H9 (cell line): ENCODE measurements at regions not wholly inside any gene's neighbourhood (a gene's known extent, or its start where the extent isn't known, plus 50 kb on each side); places are given as distances from the start of the nearest gene placed in this dataset.

Source experiments
- DNase-seq: peaks from one replicate; pipeline ENCODE4 v3.0.0-alpha.2; 2017
- H2AFZ ChIP-seq: one replicate; pipeline ENCODE4 v1.6.1; 2013; ENCODE audit warnings: mild to moderate bottlenecking, low read length, control low read depth, moderate library complexity
- H2AK5ac ChIP-seq: 2 replicates; pipeline ENCODE4 v1.6.1; 2013; ENCODE audit warnings: low read length, control low read depth, mixed read lengths; ENCODE audit not compliant: insufficient read length
- H2BK120ac ChIP-seq: one replicate; pipeline ENCODE4 v1.6.1; 2013; ENCODE audit warnings: low read depth, mild to moderate bottlenecking, low read length, control low read depth, inconsistent platforms; ENCODE audit not compliant: poor library complexity, severe bottlenecking
- H2BK12ac ChIP-seq: 2 replicates; pipeline ENCODE4 v1.6.1; 2013; ENCODE audit warnings: low read length, control low read depth, mixed read lengths, low read depth; ENCODE audit not compliant: insufficient read length
- H2BK15ac ChIP-seq: 2 replicates; pipeline ENCODE4 v1.6.1; 2013; ENCODE audit warnings: low read depth, low read length, control low read depth
- H2BK20ac ChIP-seq: one replicate; pipeline ENCODE4 v1.6.1; 2013; ENCODE audit warnings: low read depth, mild to moderate bottlenecking, low read length, control low read depth, inconsistent platforms; ENCODE audit not compliant: poor library complexity, severe bottlenecking
- H2BK5ac ChIP-seq: 2 replicates; pipeline ENCODE4 v1.6.1; 2013; ENCODE audit warnings: low read length, control low read depth, mixed read lengths; ENCODE audit not compliant: insufficient read length
- H3K14ac ChIP-seq: 2 replicates; pipeline ENCODE4 v1.6.1; 2013; ENCODE audit warnings: low read length, control low read depth; ENCODE audit not compliant: insufficient read depth
- H3K18ac ChIP-seq: 2 replicates; pipeline ENCODE4 v1.6.1; 2013; ENCODE audit warnings: low read depth, mild to moderate bottlenecking, mixed read lengths, low read length, control low read depth; ENCODE audit not compliant: insufficient read length
- H3K23ac ChIP-seq: 2 replicates; pipeline ENCODE4 v1.6.1; 2013; ENCODE audit warnings: low read length, control low read depth, mixed read lengths, low read depth; ENCODE audit not compliant: insufficient read length
- H3K23me2 ChIP-seq: 2 replicates; pipeline ENCODE4 v1.6.1; 2013; ENCODE audit warnings: low read depth, mild to moderate bottlenecking, mixed read lengths, low read length, control low read depth; ENCODE audit not compliant: insufficient read length, poor library complexity, severe bottlenecking
- H3K27ac ChIP-seq: 2 replicates; pipeline ENCODE4 v1.5.1; 2013; ENCODE audit warnings: low read length, control low read depth, mixed read lengths, low read depth; ENCODE audit not compliant: insufficient read length
- H3K27me3 ChIP-seq: 2 replicates; pipeline ENCODE4 v1.6.1; 2013; ENCODE audit warnings: low read length, control low read depth, inconsistent platforms; ENCODE audit not compliant: insufficient read depth
- H3K4ac ChIP-seq: 2 replicates; pipeline ENCODE4 v1.6.1; 2013; ENCODE audit warnings: low read depth, mild to moderate bottlenecking, control low read depth, inconsistent platforms, low read length, moderate library complexity
- H3K4me1 ChIP-seq: 2 replicates; pipeline ENCODE4 v1.6.1; 2013; ENCODE audit warnings: low read length, control low read depth, inconsistent platforms; ENCODE audit not compliant: insufficient read depth
- H3K4me2 ChIP-seq: 2 replicates; pipeline ENCODE4 v1.6.1; 2013; ENCODE audit warnings: low read length, control low read depth, mixed read lengths; ENCODE audit not compliant: insufficient read length, insufficient read depth
- H3K56ac ChIP-seq: 2 replicates; pipeline ENCODE4 v1.6.1; 2013; ENCODE audit warnings: low read depth, mild to moderate bottlenecking, mixed read lengths, low read length, control low read depth; ENCODE audit not compliant: insufficient read length
- H3K79me1 ChIP-seq: 2 replicates; pipeline ENCODE4 v1.6.1; 2013; ENCODE audit warnings: low read depth, mild to moderate bottlenecking, moderate library complexity, low read length, control low read depth, inconsistent platforms; ENCODE audit not compliant: insufficient read depth, poor library complexity, severe bottlenecking
- H3K79me2 ChIP-seq: 2 replicates; pipeline ENCODE4 v1.6.1; 2013; ENCODE audit warnings: low read length, control low read depth, inconsistent platforms; ENCODE audit not compliant: insufficient read depth
- H3K9ac ChIP-seq: 2 replicates; pipeline ENCODE4 v1.6.1; 2013; ENCODE audit warnings: low read length, control low read depth, mixed read lengths; ENCODE audit not compliant: insufficient read length; ENCODE audit errors: extremely low read depth
- H3K9me3 ChIP-seq: one replicate; pipeline ENCODE4 v1.6.1; 2013; ENCODE audit warnings: low read depth, low read length, inconsistent platforms; ENCODE audit not compliant: control insufficient read depth
- H3T11ph ChIP-seq: one replicate; pipeline ENCODE4 v1.6.1; 2013; ENCODE audit warnings: mild to moderate bottlenecking, low read length, control low read depth, inconsistent platforms
- H4K20me1 ChIP-seq: one replicate; pipeline ENCODE4 v1.6.1; 2013; ENCODE audit not compliant: control insufficient read depth, insufficient read length, insufficient read depth
- H4K5ac ChIP-seq: 2 replicates; pipeline ENCODE4 v1.6.1; 2013; ENCODE audit warnings: low read depth, mild to moderate bottlenecking, mixed read lengths, low read length, control low read depth; ENCODE audit not compliant: insufficient read length
- H4K8ac ChIP-seq: replicated peaks from 2 replicates; pipeline ENCODE4 v1.6.1; 2013; ENCODE audit warnings: low read length, control low read depth, mixed read lengths, low read depth; ENCODE audit not compliant: insufficient read length
- H4K91ac ChIP-seq: 2 replicates; pipeline ENCODE4 v1.6.1; 2013; ENCODE audit warnings: low read depth, mild to moderate bottlenecking, moderate library complexity, mixed read lengths, low read length, control low read depth; ENCODE audit not compliant: insufficient read length
- H3K27ac Mint-ChIP-seq, 3 experiments: 2 replicates in 2 of 3; 3 replicates in 1 of 3; pipeline ENCODE4 v1.8.0; 2020 to 2021; ENCODE audit warnings: mixed read lengths in 3 of 3, mild to moderate bottlenecking in 1 of 3, moderate library complexity in 1 of 3
- H3K27me3 Mint-ChIP-seq: 2 replicates; pipeline ENCODE4 v1.8.0; 2021; ENCODE audit warnings: low read depth, mild to moderate bottlenecking, moderate library complexity, mixed read lengths
- H3K36me3 Mint-ChIP-seq, 3 experiments: 2 replicates in 2 of 3; 3 replicates in 1 of 3; pipeline ENCODE4 v1.8.0; 2020 to 2021; ENCODE audit warnings: low read depth in 3 of 3, mixed read lengths in 3 of 3; ENCODE audit not compliant: insufficient read depth in 1 of 3
- H3K4me1 Mint-ChIP-seq, 2 experiments: 2 replicates each; pipeline ENCODE4 v1.8.0; 2020; ENCODE audit warnings: mixed read lengths in 2 of 2
- H3K4me3 Mint-ChIP-seq, 2 experiments: 2 replicates in 1 of 2; 3 replicates in 1 of 2; pipeline ENCODE4 v1.8.0; 2020 to 2021; ENCODE audit warnings: mild to moderate bottlenecking in 2 of 2, mixed read lengths in 2 of 2, moderate library complexity in 1 of 2
- H3K9me3 Mint-ChIP-seq, 2 experiments: 2 replicates in 1 of 2; 3 replicates in 1 of 2; pipeline ENCODE4 v1.8.0; 2020; ENCODE audit warnings: mild to moderate bottlenecking in 2 of 2, mixed read lengths in 2 of 2, moderate library complexity in 1 of 2
- WGBS: extraction: QIAGEN DNeasy Blood & Tissue Kit; methylation state at CpG from one replicate; pipeline ENCODE4 v1.1.7; 2013; ENCODE audit warnings: missing lambda C conversion rate, low lambda C conversion rate, mixed read lengths; ENCODE audit not compliant: insufficient read length; ENCODE audit errors: extremely low coverage; 5-methylcytosine and 5-hydroxymethylcytosine counted together
- TF ChIP-seq, protein P1 (sequence below): fragments of 200-600 bp; sonication (generic); conservative IDR thresholded peaks from 3 replicates; pipeline ENCODE4 v1.8.0; 2021; ENCODE audit warnings: antibody characterized with exemption, mild to moderate bottlenecking

DNA sequence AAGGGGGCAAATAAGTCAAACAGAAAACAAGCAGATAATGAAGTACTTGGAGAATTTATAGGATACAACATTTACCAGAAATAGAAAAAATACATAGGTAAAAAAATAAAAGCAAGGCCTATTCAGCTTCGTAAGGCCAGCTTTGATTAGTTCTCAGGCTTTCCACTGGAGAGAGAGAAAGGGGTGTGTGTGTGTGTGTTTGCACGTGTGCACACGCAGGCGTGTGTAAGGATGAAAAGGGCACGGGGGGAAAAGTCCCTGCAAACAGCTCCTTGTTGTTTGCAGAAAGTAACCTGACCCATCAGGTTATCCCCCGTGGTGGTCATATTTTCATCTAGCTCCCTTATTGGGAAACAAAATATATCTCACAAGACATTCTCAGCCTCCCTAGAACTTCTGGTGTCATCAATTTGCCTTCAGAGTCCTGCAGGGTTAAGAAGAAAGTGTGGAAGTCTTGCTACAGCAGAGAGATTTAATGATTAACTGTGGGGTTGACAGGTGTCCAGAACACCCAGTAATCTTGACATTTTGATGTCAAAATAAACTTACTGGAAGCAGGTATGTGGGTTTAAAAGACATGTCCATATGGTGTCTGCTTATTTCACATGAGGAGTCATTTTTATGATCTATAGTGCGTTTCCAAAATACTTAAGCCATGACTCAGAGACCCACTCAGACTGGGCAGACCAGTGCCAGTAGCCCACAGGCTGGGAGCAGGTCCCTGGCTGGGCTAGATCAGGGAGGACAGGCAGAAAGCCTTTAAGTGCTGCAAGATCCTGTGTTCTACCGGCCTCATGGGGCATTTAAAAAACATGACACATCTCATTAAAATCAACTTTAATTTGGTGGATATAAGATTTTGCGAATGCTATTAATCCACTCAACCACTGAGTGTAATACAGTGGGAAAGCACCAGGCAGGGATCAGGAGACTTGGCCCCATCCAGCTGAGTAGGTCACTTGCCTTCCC, 487.6 kb upstream of the CAMK1G start:
- H3K27me3 Mint-ChIP-seq = no peaks in the 10 kb centered on the region
- no peak overlapping the region for H2BK12ac ChIP-seq
- H3T11ph ChIP-seq = no peak overlapping the region
- H2BK15ac ChIP-seq = no peak overlapping the region
- WGBS = no CpG with 5 or more reads among the region's 9 CpGs
- no peak overlapping the region for H3K9ac ChIP-seq
- no peak overlapping the region for H3K23ac ChIP-seq
- no peak overlapping the region for H3K18ac ChIP-seq
- H3K4me2 ChIP-seq = no peak overlapping the region
- no peak for DNase-seq
- H3K4me1 ChIP-seq = no peaks in the 10 kb centered on the region
- no peak overlapping the region for H2AK5ac ChIP-seq
- TF ChIP-seq, protein P1, sequence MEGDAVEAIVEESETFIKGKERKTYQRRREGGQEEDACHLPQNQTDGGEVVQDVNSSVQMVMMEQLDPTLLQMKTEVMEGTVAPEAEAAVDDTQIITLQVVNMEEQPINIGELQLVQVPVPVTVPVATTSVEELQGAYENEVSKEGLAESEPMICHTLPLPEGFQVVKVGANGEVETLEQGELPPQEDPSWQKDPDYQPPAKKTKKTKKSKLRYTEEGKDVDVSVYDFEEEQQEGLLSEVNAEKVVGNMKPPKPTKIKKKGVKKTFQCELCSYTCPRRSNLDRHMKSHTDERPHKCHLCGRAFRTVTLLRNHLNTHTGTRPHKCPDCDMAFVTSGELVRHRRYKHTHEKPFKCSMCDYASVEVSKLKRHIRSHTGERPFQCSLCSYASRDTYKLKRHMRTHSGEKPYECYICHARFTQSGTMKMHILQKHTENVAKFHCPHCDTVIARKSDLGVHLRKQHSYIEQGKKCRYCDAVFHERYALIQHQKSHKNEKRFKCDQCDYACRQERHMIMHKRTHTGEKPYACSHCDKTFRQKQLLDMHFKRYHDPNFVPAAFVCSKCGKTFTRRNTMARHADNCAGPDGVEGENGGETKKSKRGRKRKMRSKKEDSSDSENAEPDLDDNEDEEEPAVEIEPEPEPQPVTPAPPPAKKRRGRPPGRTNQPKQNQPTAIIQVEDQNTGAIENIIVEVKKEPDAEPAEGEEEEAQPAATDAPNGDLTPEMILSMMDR = no peak
- H3K56ac ChIP-seq = no peak overlapping the region
- H3K4me1 Mint-ChIP-seq = 0 out of 4 replicates have a peak, but pooled peaks cover 0 to 2% of the 10 kb centered on the region in 2 experiments
- H4K91ac ChIP-seq = no peak overlapping the region
- no peak overlapping the region for H4K5ac ChIP-seq
- H3K14ac ChIP-seq = no peak overlapping the region
- no peaks in the 10 kb centered on the region for H4K20me1 ChIP-seq
- H3K9me3 ChIP-seq = no peaks in the 10 kb centered on the region
- H3K23me2 ChIP-seq = no peaks in the 10 kb centered on the region
- H3K79me2 ChIP-seq = no peaks in the 10 kb centered on the region
- no peaks in the 10 kb centered on the region for H3K27me3 ChIP-seq
- no peaks in the 10 kb centered on the region for H3K36me3 Mint-ChIP-seq
- no peaks in the 10 kb centered on the region for H3K9me3 Mint-ChIP-seq
- H3K27ac ChIP-seq = no peak overlapping the region
- H2BK5ac ChIP-seq = no peak overlapping the region
- no peak overlapping the region for H3K4me3 Mint-ChIP-seq
- H2AFZ ChIP-seq = no peak overlapping the region
- H3K27ac Mint-ChIP-seq = no peak overlapping the region
- H2BK20ac ChIP-seq = no peak overlapping the region
- H3K4ac ChIP-seq = no peak overlapping the region
- no peaks in the 10 kb centered on the region for H3K79me1 ChIP-seq
- H4K8ac ChIP-seq = no peak overlapping the region
- H2BK120ac ChIP-seq = no peak overlapping the region
